CD4-positive, alpha-beta T cell (primary cell): ENCODE measurements at regions not wholly inside any gene's neighbourhood (a gene's known extent, or its start where the extent isn't known, plus 50 kb on each side); places are given as distances from the start of the nearest gene placed in this dataset.
"Not testable (repeated sequence)": the region's sequence is repeated elsewhere in the genome, so short reads cannot be mapped to it uniquely, and the experiment has no call there.

Experiments used
- ATAC-seq: fragments of 200-7000 bp; cut with Tn5 transposase; one replicate; pipeline ENCODE4 v1.10.0; 2022; ENCODE audit warnings: mild to moderate bottlenecking; ENCODE audit not compliant: poor library complexity
- CTCF ChIA-PET: fragments of 350-600 bp; sonication (Branson Sonifier 250); formaldehyde crosslinking; loops from one replicate; lab custom pipeline; 2021; ENCODE audit warnings: antibody characterized with exemption, inconsistent platforms; lab: Charles Lee
- POLR2A ChIA-PET: fragments of 350-600 bp; sonication (Branson Sonifier 250); formaldehyde crosslinking; loops from one replicate; lab custom pipeline; 2021; ENCODE audit warnings: antibody characterized with exemption, inconsistent platforms; lab: Charles Lee
- DNase-seq, 14 experiments: peaks; one replicate each; pipeline ENCODE4 v3.0.0-alpha.2; 2013 to 2020; ENCODE audit warnings: mixed read lengths in 2 of 14
- H3K27ac ChIP-seq, 2 donors: one replicate each; pipeline versions ENCODE4 v1.5.1 to v1.7.0; 2013; ENCODE audit warnings: low read length in 2 of 2, low read depth in 1 of 2, mild to moderate bottlenecking in 1 of 2
- H3K27me3 ChIP-seq, 2 experiments: 1 replicate in 1 of 2; 2 replicates in 1 of 2; pipeline versions ENCODE4 v1.6.1 to v1.7.0; 2013; ENCODE audit warnings: low read length in 2 of 2, control low read depth in 1 of 2, mild to moderate bottlenecking in 1 of 2, moderate library complexity in 1 of 2; ENCODE audit not compliant: insufficient read depth in 2 of 2, control insufficient read depth in 1 of 2
- H3K36me3 ChIP-seq: one replicate; pipeline ENCODE4 v1.6.1; 2013; ENCODE audit warnings: low read length, control low read depth; ENCODE audit not compliant: insufficient read depth
- H3K4me1 ChIP-seq: one replicate; pipeline ENCODE4 v1.6.1; 2013; ENCODE audit warnings: low read length, control low read depth; ENCODE audit not compliant: insufficient read depth
- H3K4me3 ChIP-seq: one replicate; pipeline ENCODE4 v1.5.1; 2013; ENCODE audit warnings: mild to moderate bottlenecking, low read length, moderate library complexity
- H3K9me3 ChIP-seq, 2 experiments: 1 replicate in 1 of 2; 2 replicates in 1 of 2; pipeline versions ENCODE4 v1.6.1 to v1.7.0; 2013; ENCODE audit warnings: low read length in 2 of 2, mild to moderate bottlenecking in 2 of 2, control low read depth in 1 of 2, moderate library complexity in 1 of 2; ENCODE audit not compliant: control insufficient read depth in 1 of 2, insufficient read depth in 1 of 2
- H3K27ac Mint-ChIP-seq: one replicate; pipeline ENCODE4 v1.8.0; 2020; ENCODE audit warnings: mixed read lengths
- H3K27me3 Mint-ChIP-seq: one replicate; pipeline ENCODE4 v1.8.0; 2021; ENCODE audit warnings: mixed read lengths
- H3K36me3 Mint-ChIP-seq: one replicate; pipeline ENCODE4 v1.8.0; 2021; ENCODE audit warnings: low read depth, mixed read lengths
- H3K4me1 Mint-ChIP-seq: one replicate; pipeline ENCODE4 v1.8.0; 2021; ENCODE audit warnings: low read depth, mixed read lengths
- H3K4me3 Mint-ChIP-seq: one replicate; pipeline ENCODE4 v1.8.0; 2020; ENCODE audit warnings: mild to moderate bottlenecking, mixed read lengths
- H3K9me3 Mint-ChIP-seq: one replicate; pipeline ENCODE4 v1.8.0; 2020; ENCODE audit warnings: mixed read lengths
- CTCF ChIP-seq: fragments of 200-600 bp; IDR thresholded peaks from one replicate; pipeline ENCODE4 v1.8.0; 2022; ENCODE audit warnings: antibody characterized with exemption, mild to moderate bottlenecking
- intact Hi-C, 2 experiments: fragments of 100-400 bp; cut with DNase I in 1 of 2; cut with micrococcal nuclease in 1 of 2; formaldehyde crosslinking; loops; one replicate each; pipeline versions ENCODE4 v1.15.1 to v1.9.0; 2023 to 2025; cut with DNase I, micrococcal nuclease

- Mint-ChIP-seq H3K4me1 (no peaks in the 10 kb centered on the region), H3K27me3 (no peaks in the 10 kb centered on the region), H3K36me3 (no peaks in the 10 kb centered on the region), H3K9me3 (no peaks in the 10 kb centered on the region), H3K4me3 (no peak overlapping the region), H3K27ac (no peak overlapping the region)
- Histone ChIP-seq H3K4me1 (no peaks in the 10 kb centered on the region), H3K9me3 (no peaks in the 10 kb centered on the region), H3K36me3 (no peaks in the 10 kb centered on the region), H3K27ac (no peak overlapping the region), H3K4me3 (no peak overlapping the region), H3K27me3 (no peaks in the 10 kb centered on the region)
- no peak for TF ChIP-seq CTCF
- ChIA-PET POLR2A (no interaction called here), CTCF (no interaction called here)
- intact Hi-C loops: no loop called here
- ATAC-seq: no peak
- DNase-seq: no peak
Observed at GRCh38 chr13:80497978-80498377, 157.1 kb upstream of the SPRY2 start.

- no peaks in the 10 kb centered on the region for H3K27me3 Mint-ChIP-seq
- Histone ChIP-seq H3K9me3 (no peaks in the 10 kb centered on the region), H3K4me3 (no peak overlapping the region), H3K36me3 (no peaks in the 10 kb centered on the region), H3K27me3 (no peaks in the 10 kb centered on the region), H3K4me1 (no peaks in the 10 kb centered on the region), H3K27ac (no peak overlapping the region)
- H3K4me1 Mint-ChIP-seq: no peaks in the 10 kb centered on the region
- ChIA-PET CTCF (no interaction called here), POLR2A (no interaction called here)
- DNase-seq (no peak), ATAC-seq (no peak)
- intact Hi-C loops: no loop called here
- TF ChIP-seq CTCF: no peak
- no peak overlapping the region for H3K4me3 Mint-ChIP-seq
- H3K9me3 Mint-ChIP-seq: no peaks in the 10 kb centered on the region
- no peaks in the 10 kb centered on the region for H3K36me3 Mint-ChIP-seq
- no peak overlapping the region for H3K27ac Mint-ChIP-seq
Observed at GRCh38 chr13:80497439-80497838, 156.5 kb upstream of the SPRY2 start.

GRCh38 chr13:80496721-80497397 lies 155.9 kb upstream of the SPRY2 start:
- Histone ChIP-seq H3K4me1 (no peaks in the 10 kb centered on the region), H3K27me3 (no peaks in the 10 kb centered on the region), H3K27ac (no peak overlapping the region), H3K9me3 (no peaks in the 10 kb centered on the region), H3K36me3 (no peaks in the 10 kb centered on the region), H3K4me3 (no peak overlapping the region)
- DNase-seq (no peak), ATAC-seq (no peak)
- ChIA-PET CTCF (no interaction called here), POLR2A (no interaction called here)
- Mint-ChIP-seq H3K9me3 (no peaks in the 10 kb centered on the region), H3K4me3 (no peak overlapping the region), H3K27ac (no peak overlapping the region), H3K4me1 (no peaks in the 10 kb centered on the region), H3K27me3 (no peaks in the 10 kb centered on the region), H3K36me3 (no peaks in the 10 kb centered on the region)
- intact Hi-C loops: no loop called here
- TF ChIP-seq CTCF: no peak

- DNase-seq, CTCF ChIA-PET, H3K27me3 Mint-ChIP-seq, ATAC-seq, H3K4me1 ChIP-seq, H3K36me3 Mint-ChIP-seq, H3K9me3 ChIP-seq, H3K4me3 Mint-ChIP-seq, H3K27ac ChIP-seq, H3K4me1 Mint-ChIP-seq, POLR2A ChIA-PET, H3K9me3 Mint-ChIP-seq, H3K36me3 ChIP-seq, H3K27me3 ChIP-seq, H3K27ac Mint-ChIP-seq, H3K4me3 ChIP-seq, intact Hi-C loops: not testable (repeated sequence)
Observed at GRCh38 chr13:80490491-80490943, 149.6 kb upstream of the SPRY2 start.
